ENCODE measurements at regions not wholly inside any gene's neighbourhood (a gene's known extent, or its start where the extent isn't known, plus 50 kb on each side); places are given as distances from the start of the nearest gene placed in this dataset.

DNA sequence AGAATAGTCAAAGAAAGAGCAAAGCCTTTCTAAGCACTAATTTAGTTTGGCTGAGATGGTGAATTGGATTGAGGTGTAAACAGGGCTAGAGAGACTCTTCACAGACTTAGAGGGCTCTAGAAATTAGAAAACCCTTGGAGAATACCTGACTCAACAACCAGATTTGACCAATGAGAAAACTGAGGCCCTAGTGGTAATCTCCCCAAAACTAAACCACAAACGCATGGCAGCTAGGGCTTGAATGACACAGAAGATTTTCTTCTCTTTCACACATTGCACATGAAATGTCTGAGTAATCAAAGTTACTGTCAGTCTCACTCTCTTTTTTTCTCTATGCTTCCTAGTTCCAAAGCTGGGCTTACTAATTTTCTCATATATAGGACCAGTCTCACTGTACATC lies 314.5 kb upstream of the KCNJ16 start:
- no peaks in the 10 kb centered on the region for H3K9me3 ChIP-seq
- DNase-seq = no peak

GRCh38 chr17:69761011-69761410 lies 314.0 kb upstream of the KCNJ16 start:
- Histone ChIP-seq H3K36me3 (no peaks in the 10 kb centered on the region), H3K9me3 (no peaks in the 10 kb centered on the region), H3K4me1 (peaks cover 0 to 38% (median 19%) of the 10 kb centered on the region in 3 donors), H3K4me3 (no peak overlapping the region), H3K27me3 (no peaks in the 10 kb centered on the region), H3K27ac (peak overlapping the region in 2 of 4 donors; percentile 20 to 45)
- intact Hi-C loops (cut with DNase I) = no loop called here
- no peak for TF ChIP-seq POLR2A (IDR thresholded peaks at IDR 0.05)
- TF ChIP-seq, protein P1, sequence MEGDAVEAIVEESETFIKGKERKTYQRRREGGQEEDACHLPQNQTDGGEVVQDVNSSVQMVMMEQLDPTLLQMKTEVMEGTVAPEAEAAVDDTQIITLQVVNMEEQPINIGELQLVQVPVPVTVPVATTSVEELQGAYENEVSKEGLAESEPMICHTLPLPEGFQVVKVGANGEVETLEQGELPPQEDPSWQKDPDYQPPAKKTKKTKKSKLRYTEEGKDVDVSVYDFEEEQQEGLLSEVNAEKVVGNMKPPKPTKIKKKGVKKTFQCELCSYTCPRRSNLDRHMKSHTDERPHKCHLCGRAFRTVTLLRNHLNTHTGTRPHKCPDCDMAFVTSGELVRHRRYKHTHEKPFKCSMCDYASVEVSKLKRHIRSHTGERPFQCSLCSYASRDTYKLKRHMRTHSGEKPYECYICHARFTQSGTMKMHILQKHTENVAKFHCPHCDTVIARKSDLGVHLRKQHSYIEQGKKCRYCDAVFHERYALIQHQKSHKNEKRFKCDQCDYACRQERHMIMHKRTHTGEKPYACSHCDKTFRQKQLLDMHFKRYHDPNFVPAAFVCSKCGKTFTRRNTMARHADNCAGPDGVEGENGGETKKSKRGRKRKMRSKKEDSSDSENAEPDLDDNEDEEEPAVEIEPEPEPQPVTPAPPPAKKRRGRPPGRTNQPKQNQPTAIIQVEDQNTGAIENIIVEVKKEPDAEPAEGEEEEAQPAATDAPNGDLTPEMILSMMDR (IDR thresholded peaks at IDR 0.05) = no peak
- 47 to 67% methylated on average over 1 of the region's 1 CpG for WGBS, 2 donors
- DNase-seq = no peak

More for the DNA sequence above, 314.5 kb upstream of the KCNJ16 start:
- TF ChIP-seq, protein P1 (IDR thresholded peaks at IDR 0.05) = no peak
- no peak for TF ChIP-seq POLR2A (IDR thresholded peaks at IDR 0.05)
- H3K27ac ChIP-seq = no peak overlapping the region
- no peak overlapping the region for H3K4me3 ChIP-seq
- intact Hi-C loops (cut with DNase I) = no loop called here
- H3K27me3 ChIP-seq = no peaks in the 10 kb centered on the region
- H3K4me1 ChIP-seq = peaks cover 0 to 38% (median 19%) of the 10 kb centered on the region in 3 donors
- H3K36me3 ChIP-seq = no peaks in the 10 kb centered on the region
- WGBS, 2 donors = 71 to 85% methylated on average over 1 of the region's 1 CpG

DNA sequence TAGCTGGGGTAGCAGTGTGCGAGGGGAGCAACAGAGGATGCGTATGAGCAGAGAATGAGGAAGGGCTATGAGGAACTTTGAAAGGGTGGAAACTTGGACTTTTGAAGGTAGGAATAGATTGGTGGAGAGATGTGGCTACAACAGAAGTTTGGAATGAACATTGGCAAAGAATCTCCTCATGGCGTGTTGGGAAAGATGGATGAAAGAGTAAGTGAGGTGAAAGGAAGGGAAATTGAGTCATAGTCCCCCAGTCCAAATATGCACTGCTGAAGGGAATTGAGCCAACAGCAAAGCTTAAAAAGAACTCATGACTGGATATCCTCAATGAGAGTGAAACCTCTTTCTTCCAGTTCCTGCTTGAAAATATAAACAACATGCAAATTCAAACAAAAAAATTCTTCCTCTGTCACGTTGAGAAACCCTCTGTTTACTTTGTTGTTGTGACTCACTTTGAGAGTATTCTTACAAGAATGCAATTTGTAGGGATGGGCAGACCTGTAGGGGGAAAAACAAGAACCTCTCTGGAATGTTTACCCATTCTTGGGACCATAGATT lies 313.2 kb upstream of the KCNJ16 start:
- intact Hi-C loops (cut with DNase I) = no loop called here
- Histone ChIP-seq H3K27ac (peak overlapping the region in 2 of 4 donors; percentile 30 to 45), H3K9me3 (no peaks in the 10 kb centered on the region), H3K4me1 (peaks cover 0 to 38% (median 19%) of the 10 kb centered on the region in 3 donors), H3K27me3 (no peaks in the 10 kb centered on the region), H3K4me3 (no peak overlapping the region), H3K36me3 (no peaks in the 10 kb centered on the region)
- no peak for DNase-seq
- TF ChIP-seq, protein P1 (IDR thresholded peaks at IDR 0.05) = no peak
- TF ChIP-seq POLR2A (IDR thresholded peaks at IDR 0.05) = no peak
- 45% methylated on average over 4 of the region's 4 CpGs for WGBS, 2 donors

GRCh38 chr17:69762359-69762758 lies 312.7 kb upstream of the KCNJ16 start:
- no peaks in the 10 kb centered on the region for H3K36me3 ChIP-seq
- 19 to 20% methylated on average over 1 of the region's 1 CpG for WGBS, 2 donors
- H3K4me3 ChIP-seq = no peak overlapping the region
- peaks cover 0 to 38% (median 19%) of the 10 kb centered on the region in 3 donors for H3K4me1 ChIP-seq
- no peak for TF ChIP-seq POLR2A (IDR thresholded peaks at IDR 0.05)
- TF ChIP-seq, protein P1 (IDR thresholded peaks at IDR 0.05) = no peak
- H3K9me3 ChIP-seq = no peaks in the 10 kb centered on the region
- DNase-seq = no peak
- peak overlapping the region in 2 of 4 donors; percentile 10 to 30 for H3K27ac ChIP-seq
- no peaks in the 10 kb centered on the region for H3K27me3 ChIP-seq
- intact Hi-C loops (cut with DNase I) = no loop called here

- Histone ChIP-seq H3K36me3 (no peaks in the 10 kb centered on the region), H3K4me1 (peaks cover 0 to 38% (median 19%) of the 10 kb centered on the region in 3 donors), H3K27me3 (no peaks in the 10 kb centered on the region), H3K4me3 (no peak overlapping the region), H3K27ac (peak overlapping the region in 2 of 4 donors; percentile 10 to 30), H3K9me3 (no peaks in the 10 kb centered on the region)
- intact Hi-C loops (cut with DNase I) = no loop called here
- TF ChIP-seq POLR2A (IDR thresholded peaks at IDR 0.05) = no peak
- TF ChIP-seq, protein P1 (IDR thresholded peaks at IDR 0.05) = no peak
- WGBS, 2 donors = 91 to 93% methylated on average over 2 of the region's 2 CpGs
- no peak for DNase-seq
Measured at GRCh38 chr17:69762766-69763165, 312.3 kb upstream of the KCNJ16 start.

Measured in esophagus squamous epithelium (tissue), 5 donors.